ENCODE measurements at regions not wholly inside any gene's neighbourhood (a gene's known extent, or its start where the extent isn't known, plus 50 kb on each side); places are given as distances from the start of the nearest gene placed in this dataset.

- TF ChIP-seq POLR2A (IDR thresholded peaks at IDR 0.05; ENCODE audit: low read depth, low read length) (no peak), POLR2AphosphoS5 (IDR thresholded peaks at IDR 0.05; ENCODE audit: low read depth, low read length) (no peak)
Observed at GRCh38 chr16:74104022-74104421, 192.6 kb upstream of the PSMD7 start.
